ENCODE measurements at regions not wholly inside any gene's neighbourhood (a gene's known extent, or its start where the extent isn't known, plus 50 kb on each side); places are given as distances from the start of the nearest gene placed in this dataset. TPM values are rescaled to one million over a fixed set of nuclear protein-coding genes. Genes with fewer than 3 reads are reported as not detected.
A peak's percentile ranks its signal among the peaks of the same experiment; 100 is the strongest.

DNA sequence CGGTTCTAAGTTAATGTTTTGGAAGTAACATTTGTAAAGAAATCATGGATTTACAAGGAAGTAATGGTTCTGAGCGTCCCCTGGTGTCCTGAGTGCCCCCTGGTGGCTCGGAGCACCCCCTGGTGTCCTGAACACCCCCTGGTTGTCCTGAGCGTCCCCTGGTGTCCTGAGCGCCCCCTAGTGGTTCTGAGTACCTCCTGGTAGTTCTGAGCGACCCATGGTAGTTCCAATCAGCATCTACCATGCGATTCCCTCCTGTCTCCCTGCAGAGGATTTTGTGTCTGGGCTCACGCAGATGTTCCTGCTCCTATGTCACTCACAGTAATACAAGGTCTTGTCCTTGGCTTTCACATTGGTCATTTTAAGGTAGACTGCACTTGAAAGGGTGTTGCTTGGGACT lies 1352.9 kb downstream of the TMEM121 start:
- TF ChIP-seq, protein P1, sequence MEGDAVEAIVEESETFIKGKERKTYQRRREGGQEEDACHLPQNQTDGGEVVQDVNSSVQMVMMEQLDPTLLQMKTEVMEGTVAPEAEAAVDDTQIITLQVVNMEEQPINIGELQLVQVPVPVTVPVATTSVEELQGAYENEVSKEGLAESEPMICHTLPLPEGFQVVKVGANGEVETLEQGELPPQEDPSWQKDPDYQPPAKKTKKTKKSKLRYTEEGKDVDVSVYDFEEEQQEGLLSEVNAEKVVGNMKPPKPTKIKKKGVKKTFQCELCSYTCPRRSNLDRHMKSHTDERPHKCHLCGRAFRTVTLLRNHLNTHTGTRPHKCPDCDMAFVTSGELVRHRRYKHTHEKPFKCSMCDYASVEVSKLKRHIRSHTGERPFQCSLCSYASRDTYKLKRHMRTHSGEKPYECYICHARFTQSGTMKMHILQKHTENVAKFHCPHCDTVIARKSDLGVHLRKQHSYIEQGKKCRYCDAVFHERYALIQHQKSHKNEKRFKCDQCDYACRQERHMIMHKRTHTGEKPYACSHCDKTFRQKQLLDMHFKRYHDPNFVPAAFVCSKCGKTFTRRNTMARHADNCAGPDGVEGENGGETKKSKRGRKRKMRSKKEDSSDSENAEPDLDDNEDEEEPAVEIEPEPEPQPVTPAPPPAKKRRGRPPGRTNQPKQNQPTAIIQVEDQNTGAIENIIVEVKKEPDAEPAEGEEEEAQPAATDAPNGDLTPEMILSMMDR (IDR thresholded peaks at IDR 0.05), result peak; percentile 48
- Histone ChIP-seq H3K4me1 (ENCODE audit: low read depth) (no peaks in the 10 kb centered on the region), H3K4me3 (no peak overlapping the region), H3K9me3 (peaks cover 6% of the 10 kb centered on the region), H3K36me3 (ENCODE audit: low read depth) (no peaks in the 10 kb centered on the region)
- ATAC-seq, result peak; percentile 90
- peak; percentile 59 to 76 (median 64) for DNase-seq
- intact Hi-C loops (cut with DNase I, micrococcal nuclease), result no loop called here

DNA sequence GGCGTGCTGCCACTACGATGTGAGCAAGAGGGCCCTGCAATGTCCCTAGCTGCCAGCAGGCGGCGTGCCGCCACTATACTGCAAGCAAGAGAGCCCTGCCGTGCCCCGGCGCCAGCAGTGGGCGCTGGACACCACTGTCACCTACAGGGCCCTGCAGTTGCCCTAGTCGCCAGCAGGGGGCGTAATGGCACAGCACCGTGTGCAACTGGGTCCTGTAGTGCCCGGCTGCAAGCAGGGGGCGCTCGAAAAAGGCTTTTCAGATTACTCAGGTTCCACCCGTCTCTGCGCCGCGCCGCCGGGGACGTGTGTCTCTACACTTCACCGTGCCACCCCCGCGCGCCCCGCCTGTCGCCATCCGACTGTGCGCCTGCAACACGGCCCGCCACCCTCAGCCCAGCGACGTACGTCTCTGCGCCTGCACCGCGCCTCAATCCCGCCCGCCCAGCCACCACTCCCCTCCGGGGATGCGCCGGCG lies 1356.9 kb downstream of the TMEM121 start:
- no peaks in the 10 kb centered on the region for H3K4me1 ChIP-seq (ENCODE audit: low read depth)
- H3K36me3 ChIP-seq (ENCODE audit: low read depth), result no peaks in the 10 kb centered on the region
- ATAC-seq (peak; percentile 44), DNase-seq (peak in 2 of 3 donors; percentile 23 to 59)
- TF ChIP-seq, protein P1 (IDR thresholded peaks at IDR 0.05), result no peak
- peaks cover 6% of the 10 kb centered on the region for H3K9me3 ChIP-seq
- intact Hi-C loops (cut with DNase I, micrococcal nuclease), result no loop called here
- no peak overlapping the region for H3K4me3 ChIP-seq

Small RNAs in the stretch of these regions (microRNA-seq; reads per million reads assigned to microRNA genes)
- gene MIR4507, result not detected
- gene MIR4537, result not detected
- gene MIR4538, result not detected
- not detected for gene MIR4539
- gene MIR5195, result not detected
- gene MIR8071-1, result not detected
- not detected for gene MIR8071-2

All from mucosa of descending colon (tissue), 3 donors.